ENCODE measurements at regions not wholly inside any gene's neighbourhood (a gene's known extent, or its start where the extent isn't known, plus 50 kb on each side); places are given as distances from the start of the nearest gene placed in this dataset.
"Not testable (repeated sequence)": the region's sequence is repeated elsewhere in the genome, so short reads cannot be mapped to it uniquely, and the experiment has no call there.

DNA sequence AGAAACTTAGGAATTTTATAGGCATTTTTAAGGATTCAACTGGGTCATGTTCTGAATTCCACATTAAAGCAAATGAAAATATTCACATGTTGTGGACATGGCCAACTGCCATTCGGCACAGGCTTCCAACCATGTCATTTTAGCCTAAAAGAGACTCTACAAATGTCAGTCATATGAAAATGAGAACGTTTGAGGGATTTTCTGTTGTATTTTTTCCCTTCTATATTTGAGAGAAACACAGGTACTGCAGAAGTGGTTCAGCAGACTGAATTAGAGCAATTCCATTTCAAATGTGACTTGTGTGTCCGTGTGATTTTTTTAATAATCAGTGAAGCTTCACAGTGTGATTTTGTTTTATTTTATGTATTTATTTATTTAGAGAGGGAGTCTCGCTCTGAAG lies 124.3 kb downstream of the TP53TG3F start:
- DNase-seq = not testable (repeated sequence)

- DNase-seq = not testable (repeated sequence)
These were observed 129.2 kb downstream of the TP53TG3F start for GRCh38 chr16:33588589-33588988.

GRCh38 chr16:33593344-33593743 lies 133.9 kb downstream of the TP53TG3F start:
- not testable (repeated sequence) for DNase-seq

GRCh38 chr16:33595074-33595473 lies 135.7 kb downstream of the TP53TG3F start:
- not testable (repeated sequence) for DNase-seq

DNA sequence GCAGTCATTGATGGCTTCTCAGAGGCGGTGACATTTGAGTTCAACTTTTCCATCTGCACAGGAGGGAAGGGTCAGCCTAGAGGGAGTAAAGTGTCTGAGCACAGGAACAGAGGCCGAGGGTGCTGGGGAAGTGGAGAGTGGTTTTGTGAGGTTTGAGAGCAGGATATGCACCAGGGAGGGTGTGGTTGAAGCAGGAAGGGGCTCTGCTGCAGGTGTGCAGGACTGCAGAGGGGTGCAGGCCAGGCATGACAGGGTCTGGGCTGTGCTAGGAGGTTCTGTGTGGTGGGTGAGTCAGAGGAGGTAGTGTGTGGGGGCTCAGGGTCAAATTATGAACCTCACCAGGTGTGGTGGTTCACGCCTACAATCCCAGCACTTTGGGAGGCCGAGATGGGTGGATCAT lies 141.6 kb downstream of the TP53TG3F start:
- not testable (repeated sequence) for DNase-seq

- not testable (repeated sequence) for DNase-seq
These were observed 164.2 kb downstream of the TP53TG3F start for GRCh38 chr16:33623535-33624077.

GRCh38 chr16:33628895-33629294 lies 169.5 kb downstream of the TP53TG3F start:
- DNase-seq = not testable (repeated sequence)

DNA sequence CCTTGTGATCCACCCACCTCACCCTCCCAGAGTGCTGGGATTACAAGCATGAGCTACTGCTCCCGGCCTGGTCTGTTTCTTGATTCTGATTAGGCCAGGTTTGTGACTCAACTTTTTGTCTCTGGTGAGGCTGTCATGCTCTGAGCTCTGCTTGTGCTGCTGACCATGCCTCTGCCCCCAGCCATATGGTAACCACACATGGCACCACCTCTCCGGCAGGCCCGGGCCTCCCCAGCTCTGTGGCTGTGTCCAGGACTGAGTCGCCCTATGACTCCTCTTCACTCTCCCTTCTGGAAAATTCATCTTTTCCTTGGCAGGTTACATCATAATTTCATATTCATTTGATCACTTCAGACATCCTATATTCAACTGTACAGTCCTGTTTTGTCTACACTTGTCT lies 172.3 kb downstream of the TP53TG3F start:
- not testable (repeated sequence) for DNase-seq

GRCh38 chr16:33634057-33634456 lies 174.6 kb downstream of the TP53TG3F start:
- DNase-seq = not testable (repeated sequence)

GRCh38 chr16:33636760-33637159 lies 177.3 kb downstream of the TP53TG3F start:
- not testable (repeated sequence) for DNase-seq

- DNase-seq = not testable (repeated sequence)
These were observed 183.9 kb downstream of the TP53TG3F start for GRCh38 chr16:33643270-33643669.

DNA sequence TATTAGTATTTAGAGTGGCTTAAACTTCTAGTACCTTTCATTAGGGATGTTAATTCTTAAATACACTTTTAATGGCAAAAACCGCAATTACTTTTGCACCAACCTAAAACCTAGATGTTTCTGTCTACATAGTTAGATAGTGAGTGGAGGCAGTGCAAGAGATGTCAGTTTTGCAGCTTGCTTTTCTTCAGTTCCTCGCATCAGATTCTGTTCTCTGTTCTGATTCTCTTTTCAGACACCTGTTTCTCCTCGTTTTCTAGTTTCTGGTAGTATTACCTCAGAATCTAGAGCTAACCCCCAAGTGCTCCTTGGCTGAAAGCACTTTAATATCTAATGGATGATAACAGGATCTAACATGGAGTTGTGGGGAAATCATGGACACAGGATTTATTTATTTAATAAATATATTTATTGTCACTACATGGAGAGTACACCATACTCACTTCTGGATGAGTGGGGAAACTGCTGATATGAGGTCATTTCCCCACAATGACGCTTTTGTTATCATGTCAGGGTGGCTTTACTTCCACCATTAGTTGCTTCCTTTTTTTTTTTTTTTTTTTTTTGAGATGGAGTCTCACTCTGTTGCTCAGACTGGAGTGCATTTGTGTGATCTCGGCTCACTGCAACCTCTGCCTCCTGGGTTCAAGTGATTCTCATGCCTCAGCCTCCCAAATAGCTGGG lies 184.4 kb downstream of the TP53TG3F start:
- not testable (repeated sequence) for DNase-seq

DNA sequence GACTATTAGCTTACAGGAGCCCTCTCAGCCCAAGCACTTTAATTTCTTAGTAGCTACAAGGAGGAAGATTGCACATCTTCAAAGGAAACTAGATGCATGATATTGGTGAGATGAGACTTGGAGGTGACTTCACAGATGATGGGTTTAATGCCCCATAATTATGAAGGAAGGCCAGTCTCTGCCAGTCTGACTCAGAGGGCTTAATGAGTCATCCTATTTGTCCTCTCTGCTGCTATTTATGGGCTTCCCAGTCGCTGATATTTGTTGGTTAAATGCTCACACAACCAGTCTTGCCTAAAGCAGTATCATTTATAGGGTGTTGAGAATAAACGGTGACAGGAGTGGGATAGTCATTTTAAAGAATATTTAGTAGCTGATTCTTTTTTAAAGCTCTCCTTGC lies 187.0 kb downstream of the TP53TG3F start:
- DNase-seq = not testable (repeated sequence)

DNA sequence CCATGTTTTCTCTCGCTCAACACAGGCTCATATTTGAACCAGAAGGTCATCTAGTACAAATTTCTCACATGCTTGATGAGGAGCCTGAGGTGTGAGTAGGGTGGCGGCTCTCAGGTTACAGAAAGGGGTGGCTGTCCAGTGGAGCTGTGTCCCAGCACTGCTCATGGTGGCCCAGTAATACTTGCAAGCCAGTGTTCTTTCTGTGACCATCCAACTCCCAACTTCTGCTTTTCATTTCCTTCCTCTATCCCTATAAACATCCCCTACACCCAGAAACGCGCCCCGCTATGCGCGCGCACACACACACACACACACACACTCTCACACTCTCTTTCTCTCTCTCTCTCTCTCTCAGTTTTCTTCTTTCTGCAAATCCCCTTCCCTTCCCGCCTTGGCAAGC lies 196.3 kb downstream of the TP53TG3F start:
- DNase-seq = not testable (repeated sequence)

DNA sequence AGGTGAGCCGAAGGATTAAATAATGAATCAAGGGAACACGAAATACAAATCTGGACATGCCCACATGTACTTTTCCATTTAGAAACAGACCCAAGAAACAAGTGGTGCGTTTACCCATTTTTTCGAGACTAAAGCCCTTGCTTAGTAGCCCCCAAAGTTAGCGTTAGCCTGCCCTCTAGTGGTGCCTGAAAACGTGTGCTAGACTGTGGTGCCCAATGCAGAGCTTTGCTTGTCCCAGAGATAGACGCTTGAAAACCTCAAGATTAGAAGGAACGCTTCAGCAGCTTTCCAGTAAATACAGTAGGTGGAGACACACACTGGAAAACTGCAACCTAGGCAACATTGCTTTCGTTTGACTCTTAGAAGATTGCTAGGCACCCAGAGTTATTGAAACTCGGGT lies 197.0 kb downstream of the TP53TG3F start:
- not testable (repeated sequence) for DNase-seq

DNA sequence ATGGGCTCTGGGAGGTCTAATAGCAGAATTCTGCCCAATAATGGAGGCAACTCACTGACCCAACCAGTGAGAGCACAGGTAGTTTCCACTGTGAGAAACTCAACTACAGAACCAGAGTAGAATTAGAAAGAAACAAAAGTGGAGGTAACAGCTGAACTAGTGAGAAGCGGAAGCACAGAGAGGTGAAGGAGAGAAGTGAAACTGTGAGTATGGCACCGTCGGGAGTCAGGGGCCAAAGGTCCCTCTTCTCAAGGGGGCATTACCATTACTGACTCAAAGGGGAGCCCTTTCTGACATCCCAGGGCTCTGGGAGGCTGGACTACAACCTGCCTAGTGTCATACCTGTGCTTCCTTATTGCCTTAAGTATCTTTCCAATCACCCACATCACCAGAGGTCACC lies 198.3 kb downstream of the TP53TG3F start:
- DNase-seq = not testable (repeated sequence)

GRCh38 chr16:33680791-33681190 lies 221.4 kb downstream of the TP53TG3F start:
- not testable (repeated sequence) for DNase-seq

DNA sequence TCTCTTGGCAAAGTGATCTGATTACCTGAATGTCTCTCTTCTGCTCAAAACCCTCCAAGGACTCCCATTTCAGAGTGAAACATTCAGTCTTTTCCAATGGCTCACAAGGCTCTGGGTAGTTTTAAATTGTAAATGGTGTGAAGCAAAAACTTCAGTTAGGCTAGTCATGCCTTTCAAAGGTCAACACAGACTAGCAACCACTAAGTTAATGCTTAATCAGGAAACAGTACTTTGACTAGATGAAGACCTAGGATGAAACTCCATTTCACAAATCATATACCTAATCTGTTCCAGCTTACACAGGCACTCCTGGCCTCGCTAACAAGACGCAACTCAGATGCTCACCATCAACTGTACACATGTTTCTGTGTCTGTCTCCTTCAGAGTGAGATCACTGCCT lies 240.9 kb downstream of the TP53TG3F start:
- DNase-seq = not testable (repeated sequence)

- DNase-seq = not testable (repeated sequence)
These were observed 247.6 kb downstream of the TP53TG3F start for GRCh38 chr16:33706845-33707590.

GRCh38 chr16:33707591-33707934 lies 248.2 kb downstream of the TP53TG3F start:
- not testable (repeated sequence) for DNase-seq

- not testable (repeated sequence) for DNase-seq
These were observed 250.7 kb downstream of the TP53TG3F start for GRCh38 chr16:33709856-33710695.

- not testable (repeated sequence) for DNase-seq
These were observed 251.3 kb downstream of the TP53TG3F start for GRCh38 chr16:33710696-33711087.

GRCh38 chr16:33711616-33712015 lies 252.2 kb downstream of the TP53TG3F start:
- DNase-seq = not testable (repeated sequence)

Data from stimulated activated CD4-positive, alpha-beta T cell treated with anti-CD3 and anti-CD28 coated beads, Interleukin-12 subunit alpha, Interleukin-12 subunit beta, amount 100 ng/mL, for 4 hours (primary cell).